KOPT-K1 (cell line): ENCODE measurements at regions not wholly inside any gene's neighbourhood (a gene's known extent, or its start where the extent isn't known, plus 50 kb on each side); places are given as distances from the start of the nearest gene placed in this dataset.

Experiments used
- H3K27ac ChIP-seq: fragments of 200-600 bp; sonication (generic); 2 replicates; pipeline ENCODE4 v1.5.1; 2016; ENCODE audit warnings: antibody characterized with exemption, mild to moderate bottlenecking, low read depth, low read length; ENCODE audit not compliant: poor library complexity, severe bottlenecking
- H3K36me3 ChIP-seq: fragments of 200-600 bp; sonication (generic); 2 replicates; pipeline ENCODE4 v1.5.1; 2017; ENCODE audit warnings: antibody characterized with exemption, mild to moderate bottlenecking, low read length, moderate library complexity; ENCODE audit not compliant: insufficient read depth
- H3K9me3 ChIP-seq: fragments of 200-600 bp; sonication (generic); 2 replicates; pipeline ENCODE4 v1.5.1; 2017; ENCODE audit warnings: antibody characterized with exemption, low read length, mild to moderate bottlenecking; ENCODE audit not compliant: insufficient read depth, poor library complexity, severe bottlenecking

DNA sequence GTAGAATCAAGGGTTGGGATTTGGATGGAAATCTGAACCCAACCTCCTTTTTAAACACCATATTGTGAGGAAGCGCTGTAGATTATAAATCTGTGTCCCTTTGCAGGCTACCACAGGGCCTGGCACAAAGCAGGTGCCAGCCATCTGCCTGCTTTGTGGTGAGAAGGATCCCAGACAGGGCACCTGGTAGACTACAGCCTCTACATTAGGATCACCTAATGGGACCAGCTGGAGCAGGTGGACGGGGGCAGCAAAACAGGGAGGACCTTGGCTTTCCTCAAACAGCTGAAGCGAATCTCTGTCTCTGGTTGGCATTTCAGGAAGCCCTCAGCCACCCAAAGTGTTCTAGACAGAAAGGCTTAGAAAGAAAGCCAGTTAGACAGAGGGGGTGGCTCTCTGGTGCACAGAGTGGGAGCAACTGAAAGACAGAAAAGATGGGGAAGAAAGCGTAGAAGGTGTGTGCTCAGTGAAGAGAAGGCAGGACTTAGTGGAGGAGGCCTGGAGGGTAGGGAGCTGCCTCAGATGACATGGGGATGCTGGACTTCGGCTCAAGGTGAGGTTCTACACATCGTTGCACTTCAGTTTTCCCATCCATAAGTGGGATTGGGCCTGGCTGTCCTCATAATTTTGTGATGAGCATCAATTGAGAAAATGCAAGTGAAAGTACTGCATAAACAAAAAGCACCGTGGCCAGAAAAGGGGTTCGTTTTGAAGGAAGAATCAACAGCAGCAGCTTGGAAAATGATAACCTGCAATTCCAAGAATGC, 350.8 kb downstream of the CYRIA start:
- no peaks in the 10 kb centered on the region for H3K9me3 ChIP-seq
- H3K36me3 ChIP-seq: no peaks in the 10 kb centered on the region
- H3K27ac ChIP-seq: no peak overlapping the region

GRCh38 chr2:16314001-16314400, 351.6 kb downstream of the CYRIA start:
- no peaks in the 10 kb centered on the region for H3K9me3 ChIP-seq

GRCh38 chr2:16313235-16313975, 352.2 kb downstream of the CYRIA start:
- Histone ChIP-seq H3K36me3 (no peaks in the 10 kb centered on the region), H3K9me3 (no peaks in the 10 kb centered on the region), H3K27ac (no peak overlapping the region)

More at GRCh38 chr2:16314001-16314400, 351.6 kb downstream of the CYRIA start:
- Histone ChIP-seq H3K36me3 (no peaks in the 10 kb centered on the region), H3K27ac (no peak overlapping the region)

DNA sequence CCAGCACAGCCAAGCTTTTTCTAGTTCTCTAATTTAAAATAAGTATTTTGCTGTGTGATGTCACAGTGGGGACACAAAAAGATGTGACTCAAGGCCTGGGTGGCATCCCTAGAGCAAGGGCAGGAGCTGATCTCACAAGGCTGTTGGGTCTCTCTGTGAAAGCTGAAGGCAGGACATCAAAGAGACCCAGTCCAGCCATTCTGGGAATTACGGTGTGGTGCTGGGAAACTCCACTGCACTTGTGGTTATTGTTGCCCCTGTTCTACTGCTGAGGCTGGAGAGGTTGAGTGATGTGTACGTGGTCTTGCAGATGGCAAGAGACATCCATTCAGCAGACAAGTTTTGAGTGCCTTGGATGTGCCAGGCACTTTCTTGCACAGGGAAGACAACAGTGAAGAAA, 352.9 kb downstream of the CYRIA start:
- Histone ChIP-seq H3K36me3 (no peaks in the 10 kb centered on the region), H3K9me3 (no peaks in the 10 kb centered on the region)

DNA sequence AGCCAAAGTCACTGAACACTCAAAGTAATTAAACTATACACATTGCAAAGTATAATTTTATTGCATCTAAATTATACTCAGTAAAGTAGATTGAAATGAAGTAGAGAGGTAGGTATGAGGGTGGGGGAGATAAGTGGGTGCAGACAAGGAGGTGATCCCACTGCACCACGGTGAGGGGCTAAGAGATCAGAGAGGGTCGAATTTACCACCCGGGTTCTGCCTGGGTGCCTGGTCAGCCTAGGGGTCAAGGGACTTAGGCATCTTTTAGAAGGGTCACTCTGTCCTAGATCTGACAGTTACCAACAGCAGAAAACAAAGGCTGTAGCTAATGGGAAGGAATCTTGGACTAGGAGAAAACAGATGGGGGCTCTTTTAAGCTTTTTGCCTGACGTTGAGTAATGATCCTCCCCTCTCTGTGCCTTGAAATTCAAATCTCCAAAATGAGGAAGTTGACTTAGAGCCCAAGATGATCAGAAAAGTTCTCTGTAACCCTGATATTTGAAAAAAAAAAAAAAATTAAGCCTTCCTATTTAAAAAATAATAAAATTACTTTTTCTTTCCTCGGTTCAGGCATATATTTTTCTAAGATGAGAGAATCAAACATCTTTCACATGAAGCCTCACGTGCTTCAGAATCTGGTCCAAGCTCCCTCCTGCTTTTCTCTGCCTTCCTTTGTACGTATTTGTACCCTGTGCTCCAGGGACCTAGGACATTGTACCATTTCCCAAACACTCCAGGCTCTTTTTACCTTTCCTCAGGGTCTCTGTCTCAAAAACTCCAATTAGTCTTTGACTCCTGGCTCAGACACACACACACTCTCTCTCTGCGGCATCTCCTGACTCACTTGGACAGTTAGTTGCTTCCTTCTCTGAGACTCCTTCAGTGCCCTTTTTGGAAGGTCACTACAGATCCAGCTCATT, 353.9 kb downstream of the CYRIA start:
- H3K36me3 ChIP-seq: no peaks in the 10 kb centered on the region
- H3K9me3 ChIP-seq: no peaks in the 10 kb centered on the region
- H3K27ac ChIP-seq: no peak overlapping the region

More for the DNA sequence above, 352.9 kb downstream of the CYRIA start:
- H3K27ac ChIP-seq: no peak overlapping the region

DNA sequence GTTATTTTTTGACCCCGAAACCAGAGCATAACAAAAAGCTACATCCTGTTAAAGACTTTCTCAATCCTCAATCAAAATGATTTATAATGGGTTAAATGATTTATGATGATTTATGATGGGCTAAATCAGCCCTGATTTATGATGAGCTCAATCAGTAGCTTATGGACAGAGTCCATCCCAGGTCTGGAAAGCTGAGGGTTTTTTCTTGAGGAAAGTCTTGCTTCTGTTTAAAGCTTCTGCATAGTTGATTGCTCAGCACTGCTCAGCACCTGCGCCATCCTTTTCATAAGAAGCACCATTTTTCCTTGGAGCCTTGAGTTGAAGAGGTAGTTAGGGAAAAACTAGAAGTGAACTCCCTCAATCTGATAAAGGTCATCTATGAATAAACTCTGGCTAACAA, 356.8 kb downstream of the CYRIA start:
- Histone ChIP-seq H3K36me3 (no peaks in the 10 kb centered on the region), H3K9me3 (no peaks in the 10 kb centered on the region), H3K27ac (no peak overlapping the region)

GRCh38 chr2:16304876-16305590, 360.6 kb downstream of the CYRIA start:
- Histone ChIP-seq H3K27ac (no peak overlapping the region), H3K36me3 (no peaks in the 10 kb centered on the region), H3K9me3 (no peaks in the 10 kb centered on the region)

GRCh38 chr2:16303761-16304160, 361.9 kb downstream of the CYRIA start:
- no peaks in the 10 kb centered on the region for H3K9me3 ChIP-seq
- H3K36me3 ChIP-seq: no peaks in the 10 kb centered on the region
- H3K27ac ChIP-seq: no peak overlapping the region

DNA sequence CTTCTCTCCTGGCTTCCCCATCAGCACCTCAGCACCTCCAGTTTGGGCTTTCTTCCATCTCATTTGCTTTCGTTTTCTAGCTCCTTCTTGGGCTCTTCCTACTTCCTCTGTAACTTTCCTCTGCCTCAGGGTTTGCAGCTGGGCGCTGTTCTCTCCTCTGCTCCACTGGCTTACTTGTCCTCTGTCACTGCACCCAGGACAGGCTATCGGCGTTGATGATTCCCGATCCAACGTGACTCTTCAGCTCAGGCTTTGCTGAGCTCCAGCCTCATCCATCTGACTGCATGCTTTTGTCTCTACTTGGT, 362.4 kb downstream of the CYRIA start:
- H3K9me3 ChIP-seq: no peaks in the 10 kb centered on the region
- no peak overlapping the region for H3K27ac ChIP-seq
- H3K36me3 ChIP-seq: no peaks in the 10 kb centered on the region

DNA sequence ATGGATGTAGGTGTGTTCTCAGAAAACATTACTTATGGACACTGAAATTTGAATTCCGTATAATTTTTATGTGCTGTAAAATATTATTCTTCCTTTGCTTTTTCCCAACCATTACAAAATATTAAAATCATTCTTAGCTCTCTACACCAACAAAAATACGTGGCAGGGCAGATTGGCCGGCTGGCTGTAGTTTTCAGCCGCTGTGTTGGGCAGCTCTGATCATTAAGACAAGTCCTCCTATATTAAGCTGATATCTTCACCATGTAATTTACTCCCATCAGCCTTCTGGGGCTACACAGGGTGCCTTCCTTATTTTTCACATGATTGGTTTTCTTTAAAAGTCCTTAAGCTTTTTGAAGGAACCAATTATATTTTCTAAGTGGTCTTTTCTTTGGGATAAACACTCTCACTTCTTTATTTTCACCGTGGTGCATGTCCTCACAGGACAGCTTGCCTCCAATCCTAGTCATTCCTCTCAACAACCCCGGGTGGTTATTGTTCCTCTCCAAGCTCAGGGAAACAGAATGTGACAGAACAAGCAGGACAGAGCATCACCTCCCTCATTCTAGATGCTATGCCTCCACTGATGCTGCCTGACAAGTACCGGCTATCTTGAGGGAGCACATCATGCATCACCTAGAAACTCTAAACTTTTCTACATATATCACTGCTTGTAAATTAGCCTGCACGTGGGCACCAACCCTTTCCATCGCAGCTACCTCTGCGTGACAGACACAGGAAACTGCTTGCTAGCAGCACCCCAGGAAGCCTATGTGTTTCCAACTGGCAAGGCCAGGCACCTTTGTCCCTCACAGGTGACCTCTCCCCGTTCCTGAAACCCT, 362.3 kb downstream of the MYCN start:
- no peak overlapping the region for H3K27ac ChIP-seq
- no peaks in the 10 kb centered on the region for H3K36me3 ChIP-seq
- no peaks in the 10 kb centered on the region for H3K9me3 ChIP-seq

DNA sequence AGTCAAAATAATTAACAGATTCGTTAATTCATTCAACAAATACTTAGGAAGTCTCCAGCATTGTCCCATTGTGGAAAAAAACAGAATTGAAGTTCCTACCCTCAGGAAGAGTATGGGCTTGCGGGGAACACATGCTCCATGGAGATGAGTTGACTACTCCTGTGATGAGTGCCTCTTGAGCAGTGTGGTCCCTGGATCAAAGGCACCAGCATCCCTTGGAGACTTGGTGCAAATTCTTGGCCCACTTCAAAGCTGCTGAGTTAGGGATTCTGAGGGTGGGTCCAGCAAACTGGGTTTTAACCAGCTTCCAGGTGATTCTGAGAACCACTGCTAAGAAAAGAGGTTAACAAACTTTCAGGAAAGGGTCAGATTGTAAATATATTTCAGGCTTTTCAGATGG, 361.6 kb downstream of the MYCN start:
- no peaks in the 10 kb centered on the region for H3K36me3 ChIP-seq
- H3K27ac ChIP-seq: no peak overlapping the region
- H3K9me3 ChIP-seq: no peaks in the 10 kb centered on the region

DNA sequence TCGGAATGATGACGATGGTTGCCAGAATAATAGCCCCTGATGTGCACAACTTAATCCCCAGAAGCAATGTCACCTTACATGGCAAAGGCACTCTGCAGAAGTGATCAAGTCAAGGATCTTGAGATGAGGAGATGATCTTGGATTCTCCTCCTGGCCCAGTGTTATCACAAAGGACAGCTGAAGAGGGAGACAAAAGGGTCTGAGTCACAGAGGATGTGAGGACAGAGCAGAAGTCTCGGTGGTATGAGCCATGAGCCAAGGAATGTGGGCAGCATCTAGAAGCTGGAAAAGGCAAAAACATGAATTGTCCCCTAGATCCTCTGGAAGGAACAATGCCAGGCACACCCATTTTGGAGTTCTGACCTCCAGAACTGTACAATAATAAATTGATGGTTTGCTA, 358.5 kb downstream of the MYCN start:
- no peaks in the 10 kb centered on the region for H3K36me3 ChIP-seq
- H3K27ac ChIP-seq: no peak overlapping the region
- H3K9me3 ChIP-seq: no peaks in the 10 kb centered on the region

GRCh38 chr2:16296331-16297250, 356.2 kb downstream of the MYCN start:
- no peaks in the 10 kb centered on the region for H3K36me3 ChIP-seq
- H3K27ac ChIP-seq: no peak overlapping the region
- H3K9me3 ChIP-seq: no peaks in the 10 kb centered on the region
